NCI-H1417 (cell line): ENCODE measurements at regions not wholly inside any gene's neighbourhood (a gene's known extent, or its start where the extent isn't known, plus 50 kb on each side); places are given as distances from the start of the nearest gene placed in this dataset.
A peak's percentile ranks its signal among the peaks of the same experiment; 100 is the strongest.

Source experiments
- DNase-seq, 3 experiments: peaks; one replicate each; lab custom pipeline; 2025; lab: John Stamatoyannopoulos, UW

GRCh38 chr11:130614591-130614990 is 166.1 kb downstream of the ADAMTS15 start:
- no peak for DNase-seq

GRCh38 chr11:130615561-130615960 is 167.1 kb downstream of the ADAMTS15 start:
- DNase-seq, result no peak

GRCh38 chr11:130616573-130616972 is 168.1 kb downstream of the ADAMTS15 start:
- no peak for DNase-seq

GRCh38 chr11:130617001-130617400 is 168.6 kb downstream of the ADAMTS15 start:
- DNase-seq, result no peak

- DNase-seq, result no peak
Observed at GRCh38 chr11:130620548-130620947, 172.1 kb downstream of the ADAMTS15 start.

GRCh38 chr11:130622141-130622542 is 173.7 kb downstream of the ADAMTS15 start:
- peak in 1 of 3 experiments; percentile 58 for DNase-seq

GRCh38 chr11:130623670-130624668 is 175.5 kb downstream of the ADAMTS15 start:
- no peak for DNase-seq

- no peak for DNase-seq
Observed at GRCh38 chr11:130624971-130625544, 176.6 kb downstream of the ADAMTS15 start.

GRCh38 chr11:130625578-130626306 is 177.3 kb downstream of the ADAMTS15 start:
- no peak for DNase-seq

GRCh38 chr11:130629039-130629438 is 180.6 kb downstream of the ADAMTS15 start:
- DNase-seq, result no peak

- no peak for DNase-seq
Observed at GRCh38 chr11:130631119-130631518, 182.7 kb downstream of the ADAMTS15 start.

- DNase-seq, result no peak
Observed at GRCh38 chr11:130633466-130633865, 185.0 kb downstream of the ADAMTS15 start.

GRCh38 chr11:130634186-130634585 is 185.7 kb downstream of the ADAMTS15 start:
- no peak for DNase-seq

- peak in 2 of 3 experiments; percentile 12 to 65 for DNase-seq
Observed at GRCh38 chr11:130634961-130635473, 186.6 kb downstream of the ADAMTS15 start.

GRCh38 chr11:130635937-130636630 is 187.6 kb downstream of the ADAMTS15 start:
- DNase-seq, result no peak

- DNase-seq, result peak in 1 of 3 experiments; percentile 44
Observed at GRCh38 chr11:130636722-130637464, 188.4 kb downstream of the ADAMTS15 start.

- DNase-seq, result no peak
Observed at GRCh38 chr11:130637566-130637965, 189.1 kb downstream of the ADAMTS15 start.

- no peak for DNase-seq
Observed at GRCh38 chr11:130638033-130638432, 189.6 kb downstream of the ADAMTS15 start.

- DNase-seq, result no peak
Observed at GRCh38 chr11:130638624-130639023, 190.2 kb downstream of the ADAMTS15 start.

GRCh38 chr11:130639369-130639768 is 190.9 kb downstream of the ADAMTS15 start:
- DNase-seq, result no peak

- no peak for DNase-seq
Observed at GRCh38 chr11:130640526-130640925, 192.1 kb downstream of the ADAMTS15 start.
